ENCODE measurements at regions not wholly inside any gene's neighbourhood (a gene's known extent, or its start where the extent isn't known, plus 50 kb on each side); places are given as distances from the start of the nearest gene placed in this dataset.

GRCh38 chr4:32341342-32341741 is 1621.2 kb downstream of the PCDH7 start:
- TF ChIP-seq GLIS3 (CRISPR knock-in tag; IDR thresholded peaks at IDR 0.05) (no peak), OSR1 (CRISPR knock-in tag; IDR thresholded peaks at IDR 0.05) (no peak), PATZ1 (CRISPR knock-in tag; IDR thresholded peaks at IDR 0.05; ENCODE audit: borderline replicate concordance) (no peak), RARB (CRISPR knock-in tag; IDR thresholded peaks at IDR 0.05) (no peak), POU6F1 (CRISPR knock-in tag; IDR thresholded peaks at IDR 0.05; ENCODE audit: borderline replicate concordance, low read depth) (no peak), SNAI2 (CRISPR knock-in tag; IDR thresholded peaks at IDR 0.05) (no peak), ZFP3 (CRISPR knock-in tag; IDR thresholded peaks at IDR 0.05) (no peak), ISL1 (CRISPR knock-in tag; IDR thresholded peaks at IDR 0.05) (no peak), PPARA (CRISPR knock-in tag; IDR thresholded peaks at IDR 0.05; ENCODE audit: borderline replicate concordance) (no peak), ZC3H10 (CRISPR knock-in tag; IDR thresholded peaks at IDR 0.05) (no peak), TCF4 (CRISPR knock-in tag; IDR thresholded peaks at IDR 0.05; ENCODE audit: borderline replicate concordance) (no peak), ARNTL (CRISPR knock-in tag; IDR thresholded peaks at IDR 0.05; ENCODE audit: borderline replicate concordance, low read depth) (no peak)
- no peak for ATAC-seq

GRCh38 chr4:32342054-32342453 is 1621.9 kb downstream of the PCDH7 start:
- TF ChIP-seq RARB (CRISPR knock-in tag; IDR thresholded peaks at IDR 0.05) (no peak), BACH2 (CRISPR knock-in tag; IDR thresholded peaks at IDR 0.05; ENCODE audit: borderline replicate concordance) (no peak), CREB5 (CRISPR knock-in tag; IDR thresholded peaks at IDR 0.05; ENCODE audit: low read depth) (no peak), ESRRG (CRISPR knock-in tag; IDR thresholded peaks at IDR 0.05) (no peak), CSDC2 (CRISPR knock-in tag; IDR thresholded peaks at IDR 0.05) (no peak), ZC3H10 (CRISPR knock-in tag; IDR thresholded peaks at IDR 0.05) (no peak), GLIS3 (CRISPR knock-in tag; IDR thresholded peaks at IDR 0.05) (no peak), SNAI2 (CRISPR knock-in tag; IDR thresholded peaks at IDR 0.05) (no peak), PATZ1 (CRISPR knock-in tag; IDR thresholded peaks at IDR 0.05; ENCODE audit: borderline replicate concordance) (no peak), OSR1 (CRISPR knock-in tag; IDR thresholded peaks at IDR 0.05) (no peak), ISL1 (CRISPR knock-in tag; IDR thresholded peaks at IDR 0.05) (no peak), TSHZ2 (CRISPR knock-in tag; IDR thresholded peaks at IDR 0.05) (no peak), TOX (CRISPR knock-in tag; IDR thresholded peaks at IDR 0.05; ENCODE audit: borderline replicate concordance) (no peak), POU6F1 (CRISPR knock-in tag; IDR thresholded peaks at IDR 0.05; ENCODE audit: borderline replicate concordance, low read depth) (no peak), TCF4 (CRISPR knock-in tag; IDR thresholded peaks at IDR 0.05; ENCODE audit: borderline replicate concordance) (no peak), ARNTL (CRISPR knock-in tag; IDR thresholded peaks at IDR 0.05; ENCODE audit: borderline replicate concordance, low read depth) (no peak), ZNF70 (CRISPR knock-in tag; IDR thresholded peaks at IDR 0.05) (no peak), PPARA (CRISPR knock-in tag; IDR thresholded peaks at IDR 0.05; ENCODE audit: borderline replicate concordance) (no peak), ZNF8 (CRISPR knock-in tag; IDR thresholded peaks at IDR 0.05) (no peak)
- no peak for ATAC-seq

All from SK-N-SH treated with all-trans-retinoic acid at 6 μM for 48 hours (cell line).